PC-3 (cell line): ENCODE measurements at regions not wholly inside any gene's neighbourhood (a gene's known extent, or its start where the extent isn't known, plus 50 kb on each side); places are given as distances from the start of the nearest gene placed in this dataset.

Source experiments
- EZH2 ChIP-seq: fragments of 300-600 bp; sonication (generic); IDR thresholded peaks from one replicate; pipeline ENCODE4 v1.6.1; 2017; ENCODE audit warnings: antibody characterized with exemption, mild to moderate bottlenecking, low read length; ENCODE audit not compliant: unreplicated experiment
- EZH2phosphoT487 ChIP-seq: fragments of 300-600 bp; sonication (generic); IDR thresholded peaks from 2 replicates; pipeline ENCODE4 v1.6.1; 2018; ENCODE audit warnings: mild to moderate bottlenecking, antibody characterized with exemption, low read length, borderline replicate concordance

- no peak for TF ChIP-seq EZH2
- no peak for TF ChIP-seq EZH2phosphoT487
These were observed 217.2 kb upstream of the FOXA2 start for GRCh38 chr20:22801528-22801927.
